GM23338 (cell line): ENCODE measurements at regions not wholly inside any gene's neighbourhood (a gene's known extent, or its start where the extent isn't known, plus 50 kb on each side); places are given as distances from the start of the nearest gene placed in this dataset.

Experiments
- ATAC-seq: fragments of 200-7000 bp; cut with Tn5 transposase; 3 replicates; pipeline ENCODE4 v1.9.1; 2020
- DNase-seq: peaks from one replicate; pipeline ENCODE4 v3.0.0-alpha.2; 2015; ENCODE audit warnings: low spot score
- H2AFZ ChIP-seq: fragments of 200-600 bp; sonication (generic); 2 replicates; pipeline ENCODE4 v1.8.0; 2016; ENCODE audit warnings: antibody characterized with exemption, mild to moderate bottlenecking, moderate library complexity
- H3F3A ChIP-seq: fragments of 200-600 bp; sonication (generic); replicated peaks from 2 replicates; pipeline ENCODE4 v1.8.0; 2017; ENCODE audit warnings: antibody characterized with exemption, mixed run types, low read depth
- H3K27ac ChIP-seq: fragments of 200-600 bp; sonication (generic); 2 replicates; pipeline ENCODE4 v1.6.1; 2016; ENCODE audit warnings: low read depth
- H3K27me3 ChIP-seq: fragments of 200-600 bp; sonication (generic); 2 replicates; pipeline ENCODE4 v1.8.0; 2016; ENCODE audit warnings: mild to moderate bottlenecking, mixed run types, moderate library complexity; ENCODE audit not compliant: insufficient read depth
- H3K36me3 ChIP-seq: fragments of 200-600 bp; sonication (generic); 2 replicates; pipeline ENCODE4 v1.8.0; 2016; ENCODE audit warnings: mild to moderate bottlenecking; ENCODE audit not compliant: insufficient read depth
- H3K4me1 ChIP-seq: fragments of 200-600 bp; sonication (generic); 2 replicates; pipeline ENCODE4 v1.8.0; 2016; ENCODE audit warnings: mild to moderate bottlenecking, moderate library complexity; ENCODE audit not compliant: insufficient read depth
- H3K4me2 ChIP-seq: fragments of 200-600 bp; sonication (generic); 2 replicates; pipeline ENCODE4 v1.7.1; 2017; ENCODE audit warnings: mixed run types
- H3K4me3 ChIP-seq: fragments of 200-600 bp; sonication (generic); 2 replicates; pipeline ENCODE4 v1.6.1; 2016; ENCODE audit warnings: mixed run types
- H3K79me2 ChIP-seq: fragments of 200-600 bp; sonication (generic); replicated peaks from 2 replicates; pipeline ENCODE4 v1.8.0; 2017; ENCODE audit warnings: mild to moderate bottlenecking; ENCODE audit not compliant: insufficient read depth
- H3K9me2 ChIP-seq: fragments of 200-600 bp; sonication (generic); 2 replicates; pipeline ENCODE4 v1.8.0; 2017; ENCODE audit not compliant: insufficient read depth
- H4K20me1 ChIP-seq: fragments of 200-600 bp; sonication (generic); replicated peaks from 2 replicates; pipeline ENCODE4 v1.8.0; 2017; ENCODE audit warnings: mild to moderate bottlenecking; ENCODE audit not compliant: insufficient read depth
- H3K27ac Mint-ChIP-seq: 2 replicates; pipeline ENCODE4 v1.8.0; 2020; ENCODE audit warnings: inconsistent platforms, mild to moderate bottlenecking, moderate library complexity, mixed read lengths
- H3K27me3 Mint-ChIP-seq: 3 replicates; pipeline ENCODE4 v1.8.0; 2022; ENCODE audit warnings: low read depth, mild to moderate bottlenecking, moderate library complexity, mixed read lengths, inconsistent platforms; ENCODE audit not compliant: insufficient read depth, poor library complexity
- H3K36me3 Mint-ChIP-seq: 3 replicates; pipeline ENCODE4 v1.8.0; 2021; ENCODE audit warnings: low read depth, mild to moderate bottlenecking, inconsistent platforms, moderate library complexity, mixed read lengths
- H3K4me1 Mint-ChIP-seq: 3 replicates; pipeline ENCODE4 v1.8.0; 2020; ENCODE audit warnings: mild to moderate bottlenecking, inconsistent platforms, mixed read lengths
- H3K4me3 Mint-ChIP-seq: 3 replicates; pipeline ENCODE4 v1.8.0; 2021; ENCODE audit warnings: moderate library complexity, mild to moderate bottlenecking, inconsistent platforms, mixed read lengths
- H3K9me3 Mint-ChIP-seq: 3 replicates; pipeline ENCODE4 v1.8.0; 2020; ENCODE audit warnings: moderate library complexity, mild to moderate bottlenecking, inconsistent platforms, mixed read lengths
- EZH2phosphoT487 ChIP-seq: fragments of 200-600 bp; sonication (generic); IDR thresholded peaks from one replicate; pipeline ENCODE4 v1.8.1; 2018; ENCODE audit warnings: antibody characterized with exemption; ENCODE audit not compliant: unreplicated experiment
- JUNB ChIP-seq: IDR thresholded peaks from one replicate; pipeline ENCODE4 v1.6.1; 2016; ENCODE audit warnings: antibody characterized with exemption; ENCODE audit not compliant: unreplicated experiment
- POLR2AphosphoS5 ChIP-seq: IDR thresholded peaks from 2 replicates; pipeline ENCODE4 v1.6.1; 2016; ENCODE audit warnings: antibody characterized with exemption, low read depth
- REST ChIP-seq: IDR thresholded peaks from one replicate; pipeline ENCODE4 v1.6.1; 2018; ENCODE audit warnings: antibody characterized with exemption; ENCODE audit not compliant: unreplicated experiment
- STAT1 ChIP-seq: IDR thresholded peaks from one replicate; pipeline ENCODE4 v1.6.1; 2016; ENCODE audit warnings: antibody characterized with exemption; ENCODE audit not compliant: unreplicated experiment
- ZNF331 ChIP-seq: fragments of 250-450 bp; sonication (Bioruptor Pico); IDR thresholded peaks from 2 replicates; pipeline ENCODE4 v1.5.0; 2020; ENCODE audit warnings: low read depth, mild to moderate bottlenecking, moderate library complexity
- ZNF462 ChIP-seq: fragments of 250-450 bp; sonication (Bioruptor Pico); IDR thresholded peaks from 2 replicates; pipeline ENCODE4 v1.5.0; 2020; ENCODE audit warnings: mild to moderate bottlenecking, moderate library complexity

DNA sequence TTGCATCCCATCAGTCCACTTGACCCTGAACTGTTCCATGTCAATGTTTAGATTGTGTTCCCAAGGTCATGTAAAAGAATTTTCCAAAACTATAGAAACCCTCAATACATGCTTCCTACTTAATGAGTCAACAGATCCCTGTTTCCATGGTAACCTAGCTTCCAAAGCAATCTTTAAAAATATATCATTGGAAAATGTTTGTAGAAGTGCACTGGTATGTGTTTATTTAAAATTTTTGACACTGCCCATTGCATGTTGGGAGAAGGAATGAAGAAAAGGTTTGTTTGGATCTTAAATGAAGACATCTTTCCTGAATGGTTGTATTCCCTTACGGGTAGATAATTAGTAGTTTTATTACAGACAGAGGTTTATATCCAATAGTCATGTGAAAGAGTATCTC, 345.3 kb downstream of the GABRG1 start:
- H3K27ac Mint-ChIP-seq: no peak overlapping the region
- no peak for ATAC-seq
- Histone ChIP-seq H3K9me2 (no peaks in the 10 kb centered on the region), H3K27ac (no peak overlapping the region), H3K36me3 (no peaks in the 10 kb centered on the region), H3K4me1 (no peaks in the 10 kb centered on the region), H2AFZ (no peak overlapping the region), H3F3A (no peaks in the 10 kb centered on the region), H3K79me2 (no peaks in the 10 kb centered on the region), H3K4me3 (no peak overlapping the region), H4K20me1 (no peaks in the 10 kb centered on the region), H3K27me3 (no peaks in the 10 kb centered on the region), H3K4me2 (no peak overlapping the region)
- no peak overlapping the region for H3K4me3 Mint-ChIP-seq
- no peaks in the 10 kb centered on the region for H3K27me3 Mint-ChIP-seq
- H3K9me3 Mint-ChIP-seq: peaks cover 70% of the 10 kb centered on the region
- peaks cover 7% of the 10 kb centered on the region; the same call in 2 of the 3 replicates for H3K36me3 Mint-ChIP-seq
- DNase-seq: no peak
- TF ChIP-seq REST: no peak
- no peak for TF ChIP-seq EZH2phosphoT487
- TF ChIP-seq ZNF331 (CRISPR knock-in tag): no peak
- TF ChIP-seq STAT1: no peak
- no peak for TF ChIP-seq JUNB
- no peak for TF ChIP-seq ZNF462 (CRISPR knock-in tag)
- no peak for TF ChIP-seq POLR2AphosphoS5
- no peaks in the 10 kb centered on the region for H3K4me1 Mint-ChIP-seq
